MG63 (cell line): ENCODE measurements at regions not wholly inside any gene's neighbourhood (a gene's known extent, or its start where the extent isn't known, plus 50 kb on each side); places are given as distances from the start of the nearest gene placed in this dataset.

Experiments used
- DNase-seq: peaks from one replicate; pipeline ENCODE4 v3.0.0-alpha.2; 2020
- H3K27me3 ChIP-seq: fragments of 250-450 bp; sonication (Bioruptor Pico); 2 replicates; pipeline ENCODE4 v1.5.1; 2020; ENCODE audit warnings: mild to moderate bottlenecking, moderate library complexity
- H3K36me3 ChIP-seq: fragments of 250-450 bp; sonication (Bioruptor Pico); 2 replicates; pipeline ENCODE4 v1.5.1; 2020; ENCODE audit warnings: mild to moderate bottlenecking, moderate library complexity
- H3K4me3 ChIP-seq: fragments of 250-450 bp; sonication (Bioruptor Pico); 2 replicates; pipeline ENCODE4 v1.5.1; 2020; ENCODE audit warnings: mild to moderate bottlenecking, moderate library complexity
- H3K9me3 ChIP-seq: fragments of 250-450 bp; sonication (Bioruptor Pico); 2 replicates; pipeline ENCODE4 v1.5.1; 2020; ENCODE audit warnings: mild to moderate bottlenecking, moderate library complexity

- no peak for DNase-seq
- H3K36me3 ChIP-seq, result peaks cover 3% of the 10 kb centered on the region
Observed at GRCh38 chr19:5214902-5215301, 125.7 kb downstream of the PTPRS start.

GRCh38 chr19:5214371-5214770 is 126.2 kb downstream of the PTPRS start:
- H3K9me3 ChIP-seq, result no peaks in the 10 kb centered on the region
- H3K27me3 ChIP-seq, result no peaks in the 10 kb centered on the region
- peaks cover 3% of the 10 kb centered on the region for H3K36me3 ChIP-seq

More at GRCh38 chr19:5214902-5215301, 125.7 kb downstream of the PTPRS start:
- Histone ChIP-seq H3K4me3 (no peak overlapping the region), H3K27me3 (no peaks in the 10 kb centered on the region), H3K9me3 (no peaks in the 10 kb centered on the region)

DNA sequence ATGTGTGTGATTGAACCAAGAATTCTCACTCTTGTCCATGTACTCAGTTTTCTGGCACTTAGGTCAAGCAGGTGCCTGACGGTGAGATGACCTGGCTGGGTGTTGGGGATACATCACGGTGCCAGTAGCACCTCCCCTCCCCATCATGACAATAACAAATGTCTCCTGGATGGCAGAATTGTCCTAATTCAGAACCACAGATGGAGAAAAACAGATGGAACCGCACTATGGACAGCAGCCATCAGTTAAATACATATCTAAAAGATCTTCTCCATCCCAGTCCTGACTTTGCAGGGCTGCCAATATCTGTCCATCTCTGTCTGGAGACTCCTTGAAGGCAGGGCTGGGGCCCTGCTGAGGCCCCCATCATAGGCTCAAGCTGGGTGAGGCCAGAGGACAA is 126.9 kb downstream of the PTPRS start:
- H3K36me3 ChIP-seq, result peaks cover 3% of the 10 kb centered on the region
- H3K9me3 ChIP-seq, result no peaks in the 10 kb centered on the region

More at GRCh38 chr19:5214371-5214770, 126.2 kb downstream of the PTPRS start:
- DNase-seq, result no peak
- no peak overlapping the region for H3K4me3 ChIP-seq

DNA sequence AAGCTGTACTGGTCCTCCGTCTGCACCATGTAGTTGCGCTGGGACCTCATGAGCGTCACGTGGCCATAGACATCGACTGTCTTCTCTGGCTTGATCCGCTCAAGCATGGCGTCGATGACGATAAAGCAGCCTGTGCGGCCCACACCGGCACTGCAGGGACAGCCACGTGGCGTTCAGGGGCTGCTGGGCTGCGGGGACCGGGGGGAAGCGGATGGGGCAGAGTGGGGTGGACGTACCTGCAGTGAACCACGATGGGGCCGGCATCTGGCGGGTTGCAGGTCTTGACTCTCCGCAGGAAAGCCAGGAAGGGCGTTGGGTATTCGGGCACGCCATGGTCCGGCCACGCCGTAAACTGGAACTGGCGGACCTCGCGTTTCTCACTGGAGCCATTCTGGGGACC is 128.5 kb downstream of the PTPRS start:
- Histone ChIP-seq H3K36me3 (peaks cover 3% of the 10 kb centered on the region), H3K27me3 (no peaks in the 10 kb centered on the region), H3K4me3 (no peak overlapping the region), H3K9me3 (no peaks in the 10 kb centered on the region)
- no peak for DNase-seq

More for the DNA sequence above, 126.9 kb downstream of the PTPRS start:
- Histone ChIP-seq H3K27me3 (no peaks in the 10 kb centered on the region), H3K4me3 (no peak overlapping the region)
- no peak for DNase-seq

DNA sequence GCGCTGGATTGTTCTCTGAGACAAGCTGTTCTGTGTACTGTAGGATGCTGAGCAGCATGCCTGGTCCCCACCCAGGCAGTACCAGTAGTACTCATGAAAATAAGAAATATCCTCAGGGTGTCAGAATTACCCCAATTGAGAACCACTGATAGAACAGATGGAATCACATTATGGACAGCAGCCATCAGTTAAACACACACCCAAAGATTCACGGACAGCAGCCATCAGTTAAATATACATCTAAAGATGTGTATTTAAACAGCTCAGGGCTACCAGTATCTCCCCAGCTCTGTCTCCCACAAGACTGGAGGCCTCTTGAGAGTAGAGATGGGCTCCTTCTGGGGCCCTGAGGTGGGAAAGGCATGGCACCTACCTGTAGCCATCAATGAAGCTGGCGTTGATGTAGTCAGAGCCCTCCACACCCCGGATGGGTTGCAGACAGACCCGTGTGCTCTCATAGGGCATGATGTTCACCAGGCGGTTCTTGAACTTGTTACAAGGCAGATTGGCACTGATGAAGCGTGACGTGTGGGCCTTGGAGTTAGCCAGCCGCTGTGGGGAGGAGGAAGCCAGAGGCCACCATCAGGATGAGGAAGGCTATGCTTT is 129.3 kb downstream of the PTPRS start:
- Histone ChIP-seq H3K36me3 (peaks cover 3% of the 10 kb centered on the region), H3K27me3 (no peaks in the 10 kb centered on the region), H3K9me3 (no peaks in the 10 kb centered on the region), H3K4me3 (no peak overlapping the region)
- DNase-seq, result no peak

DNA sequence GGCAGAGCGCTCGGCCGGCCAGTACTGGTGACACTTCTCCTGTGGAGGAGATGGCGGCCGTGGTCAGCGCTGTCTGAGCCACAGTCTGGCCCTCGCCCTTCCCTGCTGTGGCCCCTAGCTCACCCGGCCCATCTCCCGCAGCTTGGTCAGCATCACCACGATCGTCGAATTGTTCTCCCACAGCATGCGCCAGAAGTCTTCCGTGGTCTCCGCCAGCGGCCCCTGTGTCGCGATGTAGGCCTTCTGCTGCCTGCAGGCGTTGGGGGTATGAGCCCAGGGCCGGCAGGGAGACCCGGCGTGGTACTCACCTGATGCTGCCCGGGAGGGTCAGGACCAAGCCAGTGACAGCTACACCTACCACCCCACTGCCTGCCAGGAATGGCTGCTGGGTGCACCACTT is 130.1 kb downstream of the PTPRS start:
- no peak for DNase-seq
- Histone ChIP-seq H3K4me3 (no peak overlapping the region), H3K36me3 (peaks cover 3% of the 10 kb centered on the region), H3K27me3 (no peaks in the 10 kb centered on the region), H3K9me3 (no peaks in the 10 kb centered on the region)

DNA sequence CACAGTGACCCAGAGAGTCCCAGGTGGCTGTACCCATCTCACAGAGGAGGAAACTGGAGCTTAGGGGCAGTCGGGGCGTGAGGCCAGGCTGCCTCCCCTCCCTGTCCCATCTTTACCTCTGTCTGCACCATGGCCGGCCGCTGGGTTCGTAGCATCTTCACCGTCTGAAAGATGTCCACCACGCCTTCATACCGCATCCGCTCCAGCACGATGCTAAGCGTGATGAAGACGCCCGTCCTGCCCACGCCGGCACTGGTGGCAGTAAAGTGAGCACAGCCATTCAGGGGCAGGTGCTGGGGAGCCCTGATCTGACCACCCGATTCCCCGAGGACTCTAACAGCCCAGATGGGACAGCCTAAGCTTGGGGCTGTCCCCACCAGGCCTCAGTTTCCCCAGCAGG is 132.8 kb downstream of the PTPRS start:
- H3K36me3 ChIP-seq, result peaks cover 3% of the 10 kb centered on the region
- no peak for DNase-seq
- H3K4me3 ChIP-seq, result no peak overlapping the region
- no peaks in the 10 kb centered on the region for H3K9me3 ChIP-seq
- no peaks in the 10 kb centered on the region for H3K27me3 ChIP-seq

GRCh38 chr19:5206751-5207075 is 133.9 kb downstream of the PTPRS start:
- no peak for DNase-seq
- Histone ChIP-seq H3K36me3 (peaks cover 3% of the 10 kb centered on the region), H3K9me3 (no peaks in the 10 kb centered on the region), H3K27me3 (no peaks in the 10 kb centered on the region), H3K4me3 (no peak overlapping the region)

GRCh38 chr19:5205937-5206750 is 134.5 kb downstream of the PTPRS start:
- Histone ChIP-seq H3K27me3 (no peaks in the 10 kb centered on the region), H3K4me3 (no peak overlapping the region), H3K9me3 (no peaks in the 10 kb centered on the region), H3K36me3 (peaks cover 2% of the 10 kb centered on the region)
- DNase-seq, result no peak

DNA sequence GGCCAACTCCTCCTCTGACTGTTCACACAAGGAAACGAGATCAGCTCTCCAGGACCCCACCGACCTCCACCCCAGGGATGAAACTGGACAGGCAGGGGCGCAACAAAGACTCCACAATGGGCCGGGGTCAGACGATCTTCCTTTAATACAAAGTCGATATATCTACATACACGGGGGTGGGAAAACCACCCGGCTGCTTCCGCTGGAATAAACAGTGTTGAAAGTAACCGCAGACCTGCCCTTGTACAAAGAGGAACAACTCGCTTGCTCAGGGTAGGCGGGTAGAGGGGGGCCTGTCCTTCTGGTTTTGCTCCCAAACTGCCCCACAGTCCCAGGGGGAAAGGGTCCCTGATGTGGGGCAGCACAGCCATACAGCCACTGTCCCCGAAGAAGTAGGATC is 135.2 kb downstream of the PTPRS start:
- no peaks in the 10 kb centered on the region; the same call in 1 of the 2 replicates for H3K9me3 ChIP-seq
- no peak overlapping the region for H3K4me3 ChIP-seq
- H3K27me3 ChIP-seq, result no peaks in the 10 kb centered on the region
- no peak for DNase-seq
- H3K36me3 ChIP-seq, result no peaks in the 10 kb centered on the region

- no peak overlapping the region for H3K4me3 ChIP-seq
- no peaks in the 10 kb centered on the region for H3K27me3 ChIP-seq
- DNase-seq, result no peak
- no peaks in the 10 kb centered on the region for H3K36me3 ChIP-seq
- H3K9me3 ChIP-seq, result no peaks in the 10 kb centered on the region; the same call in 1 of the 2 replicates
Observed at GRCh38 chr19:5204212-5204611, 136.4 kb downstream of the PTPRS start.
